ENCODE measurements at regions not wholly inside any gene's neighbourhood (a gene's known extent, or its start where the extent isn't known, plus 50 kb on each side); places are given as distances from the start of the nearest gene placed in this dataset.

GRCh38 chr21:19590044-19590443 is 1186.5 kb upstream of the TMPRSS15 start:
- H3K36me3 Mint-ChIP-seq: no peaks in the 10 kb centered on the region
- H3K27ac Mint-ChIP-seq: no peak overlapping the region
- H3K4me3 Mint-ChIP-seq: no peak overlapping the region
- no peaks in the 10 kb centered on the region for H3K27me3 Mint-ChIP-seq
- H3K9me3 Mint-ChIP-seq: peaks cover 0 to under 1% (median 0%) of the 10 kb centered on the region in 3 donors
- peaks cover 0 to 1% (median 0%) of the 10 kb centered on the region in 3 donors for H3K4me1 Mint-ChIP-seq

- Mint-ChIP-seq H3K4me1 (no peaks in the 10 kb centered on the region), H3K27ac (no peak overlapping the region), H3K9me3 (peaks cover 0 to 12% (median 4%) of the 10 kb centered on the region in 3 donors), H3K4me3 (no peak overlapping the region), H3K36me3 (no peaks in the 10 kb centered on the region), H3K27me3 (no peaks in the 10 kb centered on the region)
Observed at GRCh38 chr21:19603011-19603593, 1199.5 kb upstream of the TMPRSS15 start.

GRCh38 chr21:19608101-19608621 is 1204.6 kb upstream of the TMPRSS15 start:
- H3K4me1 Mint-ChIP-seq: no peaks in the 10 kb centered on the region
- peaks cover 0 to 18% (median 2%) of the 10 kb centered on the region in 3 donors for H3K9me3 Mint-ChIP-seq
- no peak overlapping the region for H3K4me3 Mint-ChIP-seq
- peak overlapping the region in 1 of 3 donors; percentile 2 for H3K27ac Mint-ChIP-seq
- H3K27me3 Mint-ChIP-seq: no peaks in the 10 kb centered on the region
- no peaks in the 10 kb centered on the region for H3K36me3 Mint-ChIP-seq

- Mint-ChIP-seq H3K4me3 (no peak overlapping the region), H3K27me3 (no peaks in the 10 kb centered on the region), H3K36me3 (no peaks in the 10 kb centered on the region), H3K27ac (no peak overlapping the region), H3K9me3 (peaks cover 0 to 18% (median 2%) of the 10 kb centered on the region in 3 donors), H3K4me1 (no peaks in the 10 kb centered on the region)
Observed at GRCh38 chr21:19609611-19610010, 1206.0 kb upstream of the TMPRSS15 start.

- Mint-ChIP-seq H3K27ac (no peak overlapping the region), H3K9me3 (peaks cover 0 to 1% (median 1%) of the 10 kb centered on the region in 3 donors), H3K4me1 (no peaks in the 10 kb centered on the region), H3K36me3 (no peaks in the 10 kb centered on the region), H3K4me3 (no peak overlapping the region), H3K27me3 (no peaks in the 10 kb centered on the region)
Observed at GRCh38 chr21:19621837-19622496, 1218.4 kb upstream of the TMPRSS15 start.

- Mint-ChIP-seq H3K4me1 (no peaks in the 10 kb centered on the region), H3K9me3 (peaks cover 0 to 7% (median 0%) of the 10 kb centered on the region in 3 donors), H3K36me3 (no peaks in the 10 kb centered on the region)
Observed at GRCh38 chr21:19640964-19641363, 1237.4 kb upstream of the TMPRSS15 start.

GRCh38 chr21:19648391-19648790 is 1244.8 kb upstream of the TMPRSS15 start:
- Mint-ChIP-seq H3K27ac (no peak overlapping the region), H3K9me3 (peaks cover 0 to 14% (median 3%) of the 10 kb centered on the region in 3 donors), H3K36me3 (peaks cover 1% of the 10 kb centered on the region), H3K4me3 (no peak overlapping the region), H3K4me1 (no peaks in the 10 kb centered on the region), H3K27me3 (no peaks in the 10 kb centered on the region)

More at GRCh38 chr21:19640964-19641363, 1237.4 kb upstream of the TMPRSS15 start:
- no peaks in the 10 kb centered on the region for H3K27me3 Mint-ChIP-seq
- H3K4me3 Mint-ChIP-seq: no peak overlapping the region
- no peak overlapping the region for H3K27ac Mint-ChIP-seq

GRCh38 chr21:19683492-19683891 is 1279.9 kb upstream of the TMPRSS15 start:
- Mint-ChIP-seq H3K36me3 (no peaks in the 10 kb centered on the region), H3K27ac (no peak overlapping the region), H3K9me3 (peaks cover 0 to 5% (median 2%) of the 10 kb centered on the region in 3 donors), H3K4me3 (peak overlapping the region in 1 of 4 donors; percentile 49), H3K27me3 (no peaks in the 10 kb centered on the region), H3K4me1 (no peaks in the 10 kb centered on the region)

GRCh38 chr21:19684328-19684727 is 1280.7 kb upstream of the TMPRSS15 start:
- no peak overlapping the region for H3K4me3 Mint-ChIP-seq

GRCh38 chr21:19692231-19692630 is 1288.6 kb upstream of the TMPRSS15 start:
- Mint-ChIP-seq H3K27me3 (no peaks in the 10 kb centered on the region), H3K27ac (no peak overlapping the region), H3K9me3 (peaks cover 0 to 4% (median 3%) of the 10 kb centered on the region in 3 donors), H3K4me1 (no peaks in the 10 kb centered on the region), H3K36me3 (no peaks in the 10 kb centered on the region), H3K4me3 (no peak overlapping the region)

More at GRCh38 chr21:19684328-19684727, 1280.7 kb upstream of the TMPRSS15 start:
- Mint-ChIP-seq H3K9me3 (peaks cover 0 to 5% (median 2%) of the 10 kb centered on the region in 3 donors), H3K27ac (no peak overlapping the region), H3K36me3 (no peaks in the 10 kb centered on the region), H3K27me3 (no peaks in the 10 kb centered on the region), H3K4me1 (no peaks in the 10 kb centered on the region)

- Mint-ChIP-seq H3K9me3 (peaks cover 3 to 11% (median 4%) of the 10 kb centered on the region in 3 donors), H3K27me3 (no peaks in the 10 kb centered on the region), H3K36me3 (no peaks in the 10 kb centered on the region), H3K4me3 (no peak overlapping the region), H3K27ac (peak overlapping the region in 1 of 3 donors; percentile 49), H3K4me1 (no peaks in the 10 kb centered on the region)
Observed at GRCh38 chr21:19695796-19696195, 1292.2 kb upstream of the TMPRSS15 start.

- no peaks in the 10 kb centered on the region for H3K36me3 Mint-ChIP-seq
- no peaks in the 10 kb centered on the region for H3K4me1 Mint-ChIP-seq
- no peaks in the 10 kb centered on the region for H3K27me3 Mint-ChIP-seq
- no peak overlapping the region for H3K4me3 Mint-ChIP-seq
- peak overlapping the region in 1 of 3 donors; percentile 25 for H3K27ac Mint-ChIP-seq
- peaks cover 3 to 24% (median 7%) of the 10 kb centered on the region in 3 donors for H3K9me3 Mint-ChIP-seq
Observed at GRCh38 chr21:19700476-19700875, 1296.9 kb upstream of the TMPRSS15 start.

- no peak overlapping the region for H3K4me3 Mint-ChIP-seq
- no peaks in the 10 kb centered on the region for H3K4me1 Mint-ChIP-seq
- H3K36me3 Mint-ChIP-seq: no peaks in the 10 kb centered on the region
- H3K27me3 Mint-ChIP-seq: no peaks in the 10 kb centered on the region
- peaks cover 3 to 26% (median 6%) of the 10 kb centered on the region in 3 donors for H3K9me3 Mint-ChIP-seq
- no peak overlapping the region for H3K27ac Mint-ChIP-seq
Observed at GRCh38 chr21:19702726-19703125, 1295.5 kb upstream of the NCAM2 start.

GRCh38 chr21:19704832-19705231 is 1293.4 kb upstream of the NCAM2 start:
- H3K27ac Mint-ChIP-seq: no peak overlapping the region
- H3K36me3 Mint-ChIP-seq: no peaks in the 10 kb centered on the region
- no peak overlapping the region for H3K4me3 Mint-ChIP-seq
- H3K27me3 Mint-ChIP-seq: no peaks in the 10 kb centered on the region
- no peaks in the 10 kb centered on the region for H3K4me1 Mint-ChIP-seq
- peaks cover 3 to 23% (median 6%) of the 10 kb centered on the region in 3 donors for H3K9me3 Mint-ChIP-seq

GRCh38 chr21:19712441-19712840 is 1285.8 kb upstream of the NCAM2 start:
- Mint-ChIP-seq H3K9me3 (peaks cover 2 to 11% (median 5%) of the 10 kb centered on the region in 3 donors), H3K36me3 (no peaks in the 10 kb centered on the region), H3K4me1 (no peaks in the 10 kb centered on the region), H3K4me3 (no peak overlapping the region), H3K27ac (no peak overlapping the region), H3K27me3 (no peaks in the 10 kb centered on the region)

Data from IgD-negative memory B cell (primary cell).